Glutamatergic neuron (in vitro differentiated cells): ENCODE measurements at regions not wholly inside any gene's neighbourhood (a gene's known extent, or its start where the extent isn't known, plus 50 kb on each side); places are given as distances from the start of the nearest gene placed in this dataset.

Source experiments
- DNase-seq: peaks from one replicate; pipeline ENCODE4 v3.0.0; 2022
- H3K27ac Mint-ChIP-seq: one replicate; pipeline ENCODE4 v1.8.0; 2020; ENCODE audit warnings: mild to moderate bottlenecking, mixed read lengths, inconsistent platforms; ENCODE audit not compliant: unreplicated experiment
- H3K27me3 Mint-ChIP-seq: one replicate; pipeline ENCODE4 v1.8.0; 2020; ENCODE audit warnings: mild to moderate bottlenecking, moderate library complexity, mixed read lengths, inconsistent platforms; ENCODE audit not compliant: unreplicated experiment
- H3K36me3 Mint-ChIP-seq: one replicate; pipeline ENCODE4 v1.8.0; 2020; ENCODE audit warnings: mild to moderate bottlenecking, mixed read lengths, inconsistent platforms; ENCODE audit not compliant: unreplicated experiment
- H3K4me1 Mint-ChIP-seq: one replicate; pipeline ENCODE4 v1.8.0; 2020; ENCODE audit warnings: mild to moderate bottlenecking, low read depth, mixed read lengths, inconsistent platforms; ENCODE audit not compliant: unreplicated experiment
- H3K4me3 Mint-ChIP-seq: one replicate; pipeline ENCODE4 v1.8.0; 2020; ENCODE audit warnings: mild to moderate bottlenecking, mixed read lengths, inconsistent platforms; ENCODE audit not compliant: unreplicated experiment
- H3K9me3 Mint-ChIP-seq: one replicate; pipeline ENCODE4 v1.8.0; 2020; ENCODE audit warnings: mild to moderate bottlenecking, moderate library complexity, mixed read lengths, inconsistent platforms; ENCODE audit not compliant: unreplicated experiment
- TF ChIP-seq, protein P1 (sequence below): fragments of 200-600 bp; sonication (generic); IDR thresholded peaks from one replicate; pipeline ENCODE4 v1.5.0; 2021; ENCODE audit not compliant: partially characterized antibody, unreplicated experiment

DNA sequence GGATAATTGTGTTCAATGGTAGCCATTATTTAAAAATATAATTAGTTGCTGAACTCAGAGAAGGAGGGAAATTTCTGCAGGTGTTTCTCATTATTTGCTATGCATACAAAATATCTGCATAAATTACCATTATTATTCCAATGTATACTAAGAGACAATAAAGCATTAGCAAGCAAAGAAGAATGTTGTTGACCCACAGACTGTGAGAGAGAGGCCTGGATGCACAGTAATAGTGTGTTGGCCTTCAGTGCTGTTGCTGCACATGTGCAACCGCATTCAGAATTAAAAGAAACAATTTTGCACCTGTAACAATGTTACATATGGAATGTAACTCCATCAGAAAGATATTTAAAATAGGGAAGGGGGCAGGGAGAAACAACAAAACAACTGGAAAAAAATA lies 155.6 kb upstream of the KCNH8 start:
- Mint-ChIP-seq H3K4me3 (no peak overlapping the region), H3K4me1 (peaks cover 9% of the 10 kb centered on the region), H3K36me3 (peaks cover 6% of the 10 kb centered on the region), H3K27me3 (peaks cover 3% of the 10 kb centered on the region), H3K9me3 (peaks cover 2% of the 10 kb centered on the region), H3K27ac (no peak overlapping the region)
- TF ChIP-seq, protein P1, sequence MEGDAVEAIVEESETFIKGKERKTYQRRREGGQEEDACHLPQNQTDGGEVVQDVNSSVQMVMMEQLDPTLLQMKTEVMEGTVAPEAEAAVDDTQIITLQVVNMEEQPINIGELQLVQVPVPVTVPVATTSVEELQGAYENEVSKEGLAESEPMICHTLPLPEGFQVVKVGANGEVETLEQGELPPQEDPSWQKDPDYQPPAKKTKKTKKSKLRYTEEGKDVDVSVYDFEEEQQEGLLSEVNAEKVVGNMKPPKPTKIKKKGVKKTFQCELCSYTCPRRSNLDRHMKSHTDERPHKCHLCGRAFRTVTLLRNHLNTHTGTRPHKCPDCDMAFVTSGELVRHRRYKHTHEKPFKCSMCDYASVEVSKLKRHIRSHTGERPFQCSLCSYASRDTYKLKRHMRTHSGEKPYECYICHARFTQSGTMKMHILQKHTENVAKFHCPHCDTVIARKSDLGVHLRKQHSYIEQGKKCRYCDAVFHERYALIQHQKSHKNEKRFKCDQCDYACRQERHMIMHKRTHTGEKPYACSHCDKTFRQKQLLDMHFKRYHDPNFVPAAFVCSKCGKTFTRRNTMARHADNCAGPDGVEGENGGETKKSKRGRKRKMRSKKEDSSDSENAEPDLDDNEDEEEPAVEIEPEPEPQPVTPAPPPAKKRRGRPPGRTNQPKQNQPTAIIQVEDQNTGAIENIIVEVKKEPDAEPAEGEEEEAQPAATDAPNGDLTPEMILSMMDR = no peak
- no peak for DNase-seq

DNA sequence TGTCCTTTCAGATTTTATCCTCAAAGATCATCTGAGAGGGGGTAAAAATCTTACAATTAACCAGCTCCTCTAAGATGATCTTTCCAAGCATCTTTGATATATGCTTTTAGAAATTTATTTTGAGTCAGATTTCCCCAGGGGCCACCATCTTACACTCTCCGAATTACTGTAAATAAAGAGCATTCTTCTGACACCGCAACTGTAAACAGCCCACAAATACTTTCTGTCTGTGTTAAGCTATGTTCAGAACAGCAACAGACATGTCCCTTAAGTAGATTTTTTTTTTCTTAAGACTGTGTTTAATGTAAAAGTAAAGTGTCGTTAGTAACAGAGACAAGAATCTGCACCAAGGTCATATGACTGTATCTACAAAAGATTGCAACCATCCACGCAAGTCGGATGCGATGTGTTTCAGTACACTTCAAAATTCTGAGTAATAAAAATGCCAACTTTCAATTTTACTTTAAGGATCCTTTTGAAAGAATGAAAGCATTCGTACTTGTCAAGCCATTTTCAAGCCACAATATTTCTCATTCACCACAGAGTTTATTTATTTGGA lies 159.0 kb upstream of the KCNH8 start:
- H3K9me3 Mint-ChIP-seq = no peaks in the 10 kb centered on the region
- no peak for DNase-seq
- TF ChIP-seq, protein P1 = no peak
- no peak overlapping the region for H3K4me3 Mint-ChIP-seq
- no peaks in the 10 kb centered on the region for H3K36me3 Mint-ChIP-seq
- peaks cover 3% of the 10 kb centered on the region for H3K27me3 Mint-ChIP-seq
- H3K27ac Mint-ChIP-seq = no peak overlapping the region
- H3K4me1 Mint-ChIP-seq = peaks cover 13% of the 10 kb centered on the region

DNA sequence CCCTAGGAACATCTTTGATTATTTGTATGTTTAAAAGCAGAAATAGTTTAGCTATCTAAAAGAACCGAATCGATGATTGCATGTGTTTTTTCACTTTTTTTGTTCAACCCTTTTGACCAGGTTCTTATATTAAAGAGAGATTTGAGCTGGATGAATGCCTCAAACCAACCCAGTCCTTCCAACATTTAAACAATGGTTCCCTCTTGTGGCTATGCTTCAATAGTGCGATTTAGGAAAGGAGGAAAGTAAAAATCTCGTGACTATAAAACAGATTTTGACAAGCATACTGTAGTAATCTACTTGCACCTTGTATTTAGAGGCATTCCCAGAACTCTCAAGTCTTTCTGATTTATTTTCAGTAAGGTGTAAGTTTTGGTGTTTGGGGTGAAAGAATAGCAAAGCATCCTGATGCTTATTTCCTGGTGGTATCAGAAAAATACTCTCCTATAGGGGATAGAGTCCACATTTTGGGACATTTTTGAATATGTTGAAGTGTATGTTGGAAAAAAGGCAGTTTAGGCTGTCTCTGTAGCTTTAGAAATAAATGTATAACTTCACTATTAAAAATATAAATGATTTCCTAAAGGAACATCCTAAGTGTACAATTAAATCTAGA lies 159.6 kb upstream of the KCNH8 start:
- DNase-seq = no peak
- H3K4me1 Mint-ChIP-seq = peaks cover 13% of the 10 kb centered on the region
- H3K27me3 Mint-ChIP-seq = peaks cover 3% of the 10 kb centered on the region
- TF ChIP-seq, protein P1 = peak; percentile 77
- H3K36me3 Mint-ChIP-seq = no peaks in the 10 kb centered on the region
- H3K4me3 Mint-ChIP-seq = peak overlapping the region; percentile 25
- no peaks in the 10 kb centered on the region for H3K9me3 Mint-ChIP-seq
- H3K27ac Mint-ChIP-seq = peak overlapping the region; percentile 86

DNA sequence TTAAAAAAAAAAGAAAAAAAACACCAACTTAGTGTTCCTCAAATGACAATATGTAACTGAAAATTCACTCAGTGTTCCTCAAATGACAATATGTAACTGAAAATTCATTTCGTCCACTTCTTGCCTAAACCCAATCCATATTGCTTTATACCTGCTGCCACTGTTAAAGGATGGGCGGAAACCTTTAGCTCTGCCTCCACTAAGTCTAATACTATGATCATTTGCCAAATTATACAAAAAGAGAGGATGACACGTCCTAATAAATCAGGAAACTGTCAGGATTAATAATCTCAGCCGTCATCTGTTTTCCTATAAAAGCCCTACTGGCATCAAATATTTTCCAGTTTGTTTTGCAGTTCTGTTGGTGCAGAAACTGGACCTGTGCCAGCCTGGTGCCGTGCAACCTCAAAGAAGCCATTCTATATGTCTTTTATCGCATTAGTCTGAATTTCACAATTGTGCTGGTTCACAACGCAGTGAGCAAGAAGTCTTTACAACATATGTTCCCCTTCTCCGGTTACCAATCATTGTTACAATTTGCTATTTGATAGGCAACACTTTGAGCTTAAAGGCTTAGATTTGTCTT lies 160.4 kb upstream of the KCNH8 start:
- Mint-ChIP-seq H3K36me3 (no peaks in the 10 kb centered on the region), H3K27me3 (peaks cover 3% of the 10 kb centered on the region), H3K4me1 (peaks cover 13% of the 10 kb centered on the region), H3K4me3 (no peak overlapping the region), H3K27ac (peak overlapping the region; percentile 86), H3K9me3 (no peaks in the 10 kb centered on the region)
- TF ChIP-seq, protein P1 = no peak
- no peak for DNase-seq

DNA sequence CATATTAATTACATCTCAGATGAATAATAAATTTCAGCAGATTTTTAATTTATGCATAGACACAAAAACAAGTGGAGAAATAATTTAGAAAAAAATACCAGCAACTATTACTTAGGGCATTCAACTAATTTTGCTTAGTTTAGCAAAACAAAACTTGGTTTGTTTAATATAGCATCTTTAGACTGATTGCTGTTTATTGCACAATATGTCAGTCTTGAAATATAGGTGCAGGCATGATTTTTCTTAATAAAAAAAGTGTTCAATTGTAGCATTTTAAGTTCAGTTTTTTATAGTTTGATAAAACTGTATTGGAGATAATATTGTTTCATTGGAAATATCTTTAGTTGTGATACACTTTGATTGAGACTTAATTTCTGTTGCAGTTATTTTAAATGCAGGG lies 161.2 kb upstream of the KCNH8 start:
- no peak overlapping the region for H3K27ac Mint-ChIP-seq
- H3K4me3 Mint-ChIP-seq = no peak overlapping the region
- H3K27me3 Mint-ChIP-seq = peaks cover 3% of the 10 kb centered on the region
- no peak for DNase-seq
- H3K4me1 Mint-ChIP-seq = peaks cover 13% of the 10 kb centered on the region
- TF ChIP-seq, protein P1 = no peak
- no peaks in the 10 kb centered on the region for H3K9me3 Mint-ChIP-seq
- H3K36me3 Mint-ChIP-seq = no peaks in the 10 kb centered on the region
